HG03108 (cell line): ENCODE measurements at regions not wholly inside any gene's neighbourhood (a gene's known extent, or its start where the extent isn't known, plus 50 kb on each side); places are given as distances from the start of the nearest gene placed in this dataset.
"Not testable (repeated sequence)": the region's sequence is repeated elsewhere in the genome, so short reads cannot be mapped to it uniquely, and the experiment has no call there.

Experiments
- ATAC-seq: cut with Tn5 transposase; IDR thresholded peaks from one replicate; pipeline ENCODE4 v1.9.1; 2021; ENCODE audit warnings: moderate library complexity; ENCODE audit not compliant: unreplicated experiment

DNA sequence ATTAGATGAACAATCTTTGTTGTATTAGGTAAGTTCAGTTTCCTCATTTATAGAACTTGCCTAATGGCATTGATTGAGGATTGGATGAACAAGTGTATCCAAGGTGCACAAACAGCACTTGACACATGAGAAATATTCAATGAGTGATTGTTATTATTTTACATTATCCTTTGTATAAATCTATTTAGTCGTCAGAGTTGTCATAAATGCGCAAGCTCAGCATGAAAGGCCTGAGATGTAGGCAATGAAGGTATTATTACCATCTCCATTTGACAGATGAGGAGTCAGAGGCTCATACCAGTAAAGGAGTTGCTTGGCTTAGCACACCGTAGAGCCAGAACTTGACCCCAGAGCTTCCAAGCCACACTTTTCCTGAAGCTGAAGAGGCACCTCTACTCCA is 291.4 kb downstream of the C1D start:
- ATAC-seq, result no peak

GRCh38 chr2:67772216-67773170 is 290.3 kb downstream of the C1D start:
- no peak for ATAC-seq

GRCh38 chr2:67773851-67774250 is 289.0 kb downstream of the C1D start:
- no peak for ATAC-seq

DNA sequence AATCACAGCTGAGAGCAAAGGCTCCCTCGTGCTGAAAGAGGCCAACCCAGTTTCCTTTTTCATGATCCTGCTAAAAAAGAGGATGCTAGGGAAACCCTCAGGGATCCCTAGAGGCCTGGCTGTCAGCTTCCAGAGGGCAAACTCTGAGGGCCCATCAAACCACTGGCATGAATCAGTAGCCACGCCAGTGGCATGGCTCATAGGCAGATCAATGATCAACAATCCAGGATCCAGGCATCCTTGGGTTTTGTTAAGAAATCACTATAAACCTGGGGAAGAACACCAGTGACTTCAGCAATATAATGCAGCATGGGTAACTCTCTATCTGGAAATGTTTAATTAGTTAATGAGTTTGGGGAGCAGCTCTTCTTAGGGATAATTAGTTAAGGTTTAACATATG is 286.5 kb downstream of the C1D start:
- no peak for ATAC-seq

- ATAC-seq, result no peak
Observed at GRCh38 chr2:67777010-67777409, 285.8 kb downstream of the C1D start.

DNA sequence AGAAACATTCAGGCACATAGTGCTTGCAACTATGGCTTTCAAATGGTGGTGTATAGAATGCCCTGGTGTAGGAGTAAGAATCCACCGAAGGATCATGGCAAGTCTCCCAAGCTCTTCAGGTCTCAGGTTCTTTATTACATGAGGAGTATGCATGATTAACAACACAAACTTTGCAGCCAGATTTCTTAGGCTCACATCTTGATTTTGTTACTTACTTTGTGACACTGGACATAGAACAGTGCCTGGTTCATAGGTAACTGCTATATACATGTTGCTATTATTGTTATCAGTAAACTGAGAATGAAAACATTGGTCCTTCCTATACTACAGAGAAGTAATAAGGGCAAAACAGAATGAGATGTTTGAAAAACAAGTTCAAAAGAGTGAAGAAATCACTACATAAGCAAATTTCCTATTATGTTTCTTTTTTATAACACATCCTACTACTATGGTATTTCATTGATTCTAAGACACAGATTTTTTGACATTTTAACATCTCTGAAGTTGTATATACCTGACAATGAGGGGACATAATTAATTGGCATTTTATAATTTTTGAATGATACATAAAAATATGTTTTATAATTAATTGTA is 284.9 kb downstream of the C1D start:
- no peak for ATAC-seq

DNA sequence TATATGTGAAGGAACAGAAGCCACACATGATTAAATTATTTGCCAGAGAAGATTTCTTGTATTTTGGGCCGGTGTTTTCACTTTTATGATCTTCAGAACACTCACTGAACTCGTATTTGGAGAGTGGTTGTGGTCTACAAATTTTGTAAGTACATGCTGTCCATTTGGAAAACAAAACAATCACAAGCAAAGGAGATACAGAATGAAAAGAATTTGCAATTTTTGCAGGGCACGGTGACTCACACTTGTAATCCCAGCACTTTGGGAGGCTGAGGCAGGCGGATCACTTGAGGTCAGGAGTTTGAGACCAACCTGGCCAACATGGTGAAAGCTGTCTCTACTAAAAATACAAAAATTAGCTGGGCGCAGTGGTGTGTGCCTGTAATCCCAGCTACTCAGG is 282.0 kb downstream of the C1D start:
- not testable (repeated sequence) for ATAC-seq

DNA sequence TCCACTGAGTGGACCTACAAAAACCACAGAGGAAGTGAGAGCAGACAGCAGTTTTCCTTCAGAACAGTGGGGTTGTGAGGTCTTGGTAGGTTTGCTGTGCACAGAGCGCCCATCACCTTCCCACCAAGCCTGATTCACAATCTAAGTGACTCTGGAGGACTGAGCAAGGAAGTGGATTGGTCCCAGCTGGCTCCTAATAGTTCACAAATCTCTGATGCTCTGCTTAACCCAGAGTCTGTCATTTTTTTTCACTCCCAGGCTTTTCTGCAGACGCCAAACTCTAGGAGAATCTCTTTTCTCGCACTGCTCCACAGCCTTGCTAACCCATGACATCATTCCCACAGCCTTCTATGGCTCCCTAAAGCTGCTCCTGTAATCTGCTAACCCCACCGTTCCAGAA is 280.4 kb downstream of the C1D start:
- no peak for ATAC-seq

DNA sequence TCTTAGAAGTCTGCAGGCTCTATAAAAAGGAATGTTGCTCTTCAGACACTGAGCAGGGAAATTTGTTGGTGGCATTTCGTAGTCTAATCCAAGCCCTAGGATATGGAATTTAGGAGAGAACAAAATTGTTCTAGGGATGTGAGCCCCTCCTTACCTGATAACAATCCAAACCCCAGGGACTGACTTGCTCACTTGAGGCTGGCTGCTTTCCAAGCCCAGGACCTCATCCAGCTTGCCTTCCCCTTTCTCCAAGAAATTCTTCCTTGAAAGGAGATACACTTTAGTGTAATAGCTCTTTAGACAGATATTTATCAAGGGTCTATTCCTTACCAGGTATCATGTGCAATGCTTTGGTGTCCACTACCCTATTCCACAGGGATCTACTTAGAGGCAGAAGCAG is 279.8 kb downstream of the C1D start:
- no peak for ATAC-seq

DNA sequence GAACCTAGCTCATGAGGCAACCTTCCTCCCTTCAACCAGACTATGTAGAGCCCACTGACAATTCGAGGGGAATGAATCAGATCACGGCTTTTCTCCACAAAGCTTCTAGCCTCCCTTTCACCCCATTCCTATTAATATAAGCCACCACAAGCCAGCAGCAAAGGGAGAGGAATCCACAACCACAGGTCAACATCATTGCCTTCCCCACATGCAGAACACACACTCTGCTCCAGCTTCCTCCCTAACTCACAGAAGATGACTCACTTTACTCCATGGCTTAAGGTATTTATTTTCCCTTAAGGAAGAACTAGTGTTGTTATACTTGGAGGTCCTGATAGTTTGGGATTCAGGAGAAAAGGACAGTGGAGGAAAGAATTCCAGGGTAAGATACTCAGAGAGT is 272.2 kb downstream of the C1D start:
- no peak for ATAC-seq

GRCh38 chr2:67792191-67792590 is 270.6 kb downstream of the C1D start:
- ATAC-seq, result no peak

- no peak for ATAC-seq
Observed at GRCh38 chr2:67792681-67793091, 270.1 kb downstream of the C1D start.

DNA sequence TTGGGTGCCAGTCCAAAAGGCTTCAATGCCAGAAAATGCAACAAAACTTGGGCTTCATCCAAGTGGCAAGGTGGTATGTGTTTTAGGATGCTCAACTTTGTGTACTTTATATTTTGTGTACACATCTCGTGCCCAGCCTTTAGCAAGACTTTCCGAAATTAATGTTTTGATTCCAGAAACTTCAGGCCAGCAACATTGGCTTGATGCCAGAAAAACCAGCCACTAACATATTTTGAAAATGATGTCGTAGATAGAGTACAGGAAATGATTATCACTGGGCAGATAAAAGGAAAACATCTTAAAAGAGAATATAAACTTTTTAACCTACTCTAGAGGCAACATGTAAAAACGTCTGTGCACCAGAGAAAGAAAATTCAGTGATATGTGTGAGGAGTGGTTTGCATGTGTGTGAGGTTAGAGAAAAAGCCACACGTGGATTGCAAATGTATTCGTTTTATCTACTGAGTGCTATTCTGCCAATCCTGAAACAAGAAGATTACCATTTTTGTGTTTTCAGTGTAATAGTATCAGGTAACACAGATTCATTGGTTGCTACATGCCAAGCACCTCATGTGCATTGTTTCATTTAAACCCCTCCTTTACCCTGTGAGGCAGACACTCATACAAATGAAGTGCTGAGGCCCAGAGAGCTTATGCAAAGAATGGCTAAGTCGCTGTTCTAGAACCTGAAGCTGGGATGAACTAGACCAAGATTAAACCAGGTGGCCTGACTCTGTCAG is 264.8 kb downstream of the C1D start:
- no peak for ATAC-seq

DNA sequence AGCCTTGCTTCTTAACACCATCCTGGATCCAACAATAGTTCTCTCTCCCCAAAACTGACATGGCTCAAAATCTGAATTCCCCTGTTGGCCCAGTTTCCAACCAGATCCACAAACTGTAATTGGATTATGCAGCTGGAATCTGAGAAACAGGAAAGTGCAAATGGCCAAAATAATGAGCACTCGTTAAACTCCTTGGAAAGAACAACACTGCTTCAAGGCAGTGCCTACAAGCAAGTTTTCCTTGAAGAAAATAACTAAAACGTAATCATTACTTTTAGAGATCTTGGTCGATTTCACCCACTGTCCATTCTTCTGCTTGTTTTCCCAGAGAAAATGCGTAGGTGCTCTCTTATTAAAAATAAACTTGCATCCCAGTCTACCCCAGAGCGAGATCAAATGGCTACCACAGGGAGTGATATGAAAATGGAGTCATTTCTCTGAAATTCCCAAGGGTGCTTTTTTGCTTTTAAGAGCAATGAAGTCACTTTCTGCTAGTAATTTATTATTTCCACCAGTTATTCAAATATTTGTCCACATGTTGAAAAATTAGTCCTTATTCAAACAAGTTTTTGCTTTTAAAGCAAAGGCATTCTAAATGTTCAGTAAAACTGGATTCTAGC is 264.2 kb downstream of the C1D start:
- no peak for ATAC-seq

- ATAC-seq, result no peak
Observed at GRCh38 chr2:67799886-67800285, 262.9 kb downstream of the C1D start.

DNA sequence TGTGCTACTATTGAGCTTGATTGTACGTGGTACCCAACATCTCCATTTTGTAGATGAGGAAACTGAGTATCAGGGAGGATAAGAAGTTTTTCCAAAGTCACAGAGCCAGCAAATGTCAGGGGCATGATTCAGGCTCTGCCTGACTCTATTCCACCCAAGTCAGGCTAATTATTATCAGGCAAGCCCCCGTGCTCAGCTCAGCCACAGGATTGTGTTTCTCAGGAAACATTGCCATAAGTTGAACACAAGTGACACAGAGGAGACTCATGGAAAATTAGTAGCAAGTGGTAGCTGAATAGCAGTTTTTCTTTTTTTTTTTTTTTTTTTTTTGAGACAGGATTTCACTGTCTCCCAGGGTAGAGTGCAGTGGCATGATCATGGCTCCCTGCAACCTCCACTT is 260.5 kb downstream of the C1D start:
- ATAC-seq, result no peak

- no peak for ATAC-seq
Observed at GRCh38 chr2:67802824-67803223, 260.0 kb downstream of the C1D start.

GRCh38 chr2:67806816-67807215 is 256.0 kb downstream of the C1D start:
- no peak for ATAC-seq

DNA sequence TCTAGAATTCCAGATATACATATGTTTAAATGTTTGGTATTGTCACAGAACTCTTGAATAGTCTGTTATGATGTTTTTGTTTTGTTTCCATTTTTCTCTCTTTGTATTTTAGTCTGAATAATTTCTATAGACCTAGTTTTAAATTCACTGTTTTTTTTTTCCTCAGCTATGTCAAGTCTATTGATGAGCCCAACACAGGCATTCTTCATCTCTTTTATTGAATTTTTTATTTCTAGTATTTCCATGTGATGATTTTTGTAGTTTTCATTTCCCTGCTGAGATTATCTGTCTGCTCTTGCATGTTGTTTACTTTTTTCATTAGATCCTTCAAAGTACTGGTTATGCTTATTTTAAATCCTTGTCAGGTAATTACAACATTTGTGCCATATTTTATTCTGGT is 254.7 kb downstream of the C1D start:
- ATAC-seq, result no peak

DNA sequence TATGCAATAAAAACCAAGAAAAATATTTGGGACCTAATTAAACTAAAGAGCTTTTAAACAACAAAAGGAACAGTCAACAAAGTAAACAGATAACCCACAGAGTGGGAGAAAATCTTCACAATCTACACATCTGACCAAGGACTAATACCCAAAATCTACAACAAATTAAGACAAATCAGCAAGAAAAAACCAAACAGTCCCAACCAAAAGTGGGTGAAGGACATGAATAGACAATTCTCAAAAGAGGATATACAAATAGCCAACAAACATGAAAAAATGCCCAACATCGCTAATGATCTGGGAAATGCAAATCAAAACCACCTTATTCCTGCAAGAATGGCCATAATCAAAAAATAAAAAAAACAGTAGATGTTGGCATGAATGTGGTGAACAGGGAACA is 250.1 kb downstream of the C1D start:
- no peak for ATAC-seq

GRCh38 chr2:67823726-67824125 is 239.1 kb downstream of the C1D start:
- no peak for ATAC-seq
